Uterus (tissue), 3 donors: ENCODE measurements at regions not wholly inside any gene's neighbourhood (a gene's known extent, or its start where the extent isn't known, plus 50 kb on each side); places are given as distances from the start of the nearest gene placed in this dataset.

ENCODE experiments used
- DNase-seq, 2 donors: peaks; one replicate each; pipeline ENCODE4 v3.0.0-alpha.2; 2019 to 2020
- H3K27ac ChIP-seq, 2 donors: fragments of 200-600 bp; sonication (generic); 1 replicate in 1 of 2; 2 replicates in 1 of 2; pipeline ENCODE4 v1.5.1; 2016 to 2018
- H3K27me3 ChIP-seq, 2 donors: fragments of 200-600 bp; sonication (generic); one replicate each; pipeline ENCODE4 v1.5.1; 2018 to 2019; ENCODE audit warnings: control low read depth in 1 of 2
- H3K36me3 ChIP-seq, 2 donors: fragments of 200-600 bp; sonication (generic); one replicate each; pipeline ENCODE4 v1.5.1; 2019; ENCODE audit warnings: control low read depth in 1 of 2
- H3K4me1 ChIP-seq, 2 donors: fragments of 200-600 bp; sonication (generic); one replicate each; pipeline ENCODE4 v1.5.1; 2018 to 2019; ENCODE audit warnings: control low read depth in 1 of 2
- H3K4me3 ChIP-seq, 2 donors: fragments of 200-600 bp; sonication (generic); 1 replicate in 1 of 2; 2 replicates in 1 of 2; pipeline ENCODE4 v1.5.1; 2018 to 2019; ENCODE audit warnings: mild to moderate bottlenecking in 1 of 2
- H3K9me3 ChIP-seq, 2 donors: fragments of 200-600 bp; sonication (generic); one replicate each; pipeline ENCODE4 v1.5.1; 2019; ENCODE audit warnings: control low read depth in 1 of 2
- POLR2A ChIP-seq, 2 donors: fragments of 450-650 bp; IDR thresholded peaks; one replicate each; pipeline ENCODE4 v1.6.1; 2016; ENCODE audit warnings: antibody characterized with exemption in 2 of 2, mild to moderate bottlenecking in 1 of 2, moderate library complexity in 1 of 2
- intact Hi-C: fragments of 100-400 bp; cut with DNase I; formaldehyde crosslinking; loops from one replicate; pipeline ENCODE4 v1.15.1; 2023; ENCODE audit warnings: low total_unique reads
- TF ChIP-seq, protein P1 (sequence below), 4 experiments: fragments of 200-600 bp in 2 of 4; fragments of 450-650 bp in 2 of 4; sonication (generic) in 2 of 4; IDR thresholded peaks; one replicate each; pipeline ENCODE4 v1.5.1; 2016 to 2019; ENCODE audit warnings: antibody characterized with exemption in 4 of 4, mild to moderate bottlenecking in 2 of 4, moderate library complexity in 1 of 4
- donor health status: DM: yes; HTN: yes; CAD: no.

- Histone ChIP-seq H3K4me3 (no peak overlapping the region), H3K36me3 (no peaks in the 10 kb centered on the region), H3K27ac (no peak overlapping the region), H3K27me3 (no peaks in the 10 kb centered on the region), H3K4me1 (no peaks in the 10 kb centered on the region), H3K9me3 (no peaks in the 10 kb centered on the region)
- no peak for DNase-seq
- no peak for TF ChIP-seq POLR2A (IDR thresholded peaks at IDR 0.05)
- TF ChIP-seq, protein P1, sequence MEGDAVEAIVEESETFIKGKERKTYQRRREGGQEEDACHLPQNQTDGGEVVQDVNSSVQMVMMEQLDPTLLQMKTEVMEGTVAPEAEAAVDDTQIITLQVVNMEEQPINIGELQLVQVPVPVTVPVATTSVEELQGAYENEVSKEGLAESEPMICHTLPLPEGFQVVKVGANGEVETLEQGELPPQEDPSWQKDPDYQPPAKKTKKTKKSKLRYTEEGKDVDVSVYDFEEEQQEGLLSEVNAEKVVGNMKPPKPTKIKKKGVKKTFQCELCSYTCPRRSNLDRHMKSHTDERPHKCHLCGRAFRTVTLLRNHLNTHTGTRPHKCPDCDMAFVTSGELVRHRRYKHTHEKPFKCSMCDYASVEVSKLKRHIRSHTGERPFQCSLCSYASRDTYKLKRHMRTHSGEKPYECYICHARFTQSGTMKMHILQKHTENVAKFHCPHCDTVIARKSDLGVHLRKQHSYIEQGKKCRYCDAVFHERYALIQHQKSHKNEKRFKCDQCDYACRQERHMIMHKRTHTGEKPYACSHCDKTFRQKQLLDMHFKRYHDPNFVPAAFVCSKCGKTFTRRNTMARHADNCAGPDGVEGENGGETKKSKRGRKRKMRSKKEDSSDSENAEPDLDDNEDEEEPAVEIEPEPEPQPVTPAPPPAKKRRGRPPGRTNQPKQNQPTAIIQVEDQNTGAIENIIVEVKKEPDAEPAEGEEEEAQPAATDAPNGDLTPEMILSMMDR (IDR thresholded peaks at IDR 0.05), result no peak
- intact Hi-C loops, result no loop called here
These were observed 1106.7 kb downstream of the SLC6A15 start for GRCh38 chr12:83805873-83806272.

DNA sequence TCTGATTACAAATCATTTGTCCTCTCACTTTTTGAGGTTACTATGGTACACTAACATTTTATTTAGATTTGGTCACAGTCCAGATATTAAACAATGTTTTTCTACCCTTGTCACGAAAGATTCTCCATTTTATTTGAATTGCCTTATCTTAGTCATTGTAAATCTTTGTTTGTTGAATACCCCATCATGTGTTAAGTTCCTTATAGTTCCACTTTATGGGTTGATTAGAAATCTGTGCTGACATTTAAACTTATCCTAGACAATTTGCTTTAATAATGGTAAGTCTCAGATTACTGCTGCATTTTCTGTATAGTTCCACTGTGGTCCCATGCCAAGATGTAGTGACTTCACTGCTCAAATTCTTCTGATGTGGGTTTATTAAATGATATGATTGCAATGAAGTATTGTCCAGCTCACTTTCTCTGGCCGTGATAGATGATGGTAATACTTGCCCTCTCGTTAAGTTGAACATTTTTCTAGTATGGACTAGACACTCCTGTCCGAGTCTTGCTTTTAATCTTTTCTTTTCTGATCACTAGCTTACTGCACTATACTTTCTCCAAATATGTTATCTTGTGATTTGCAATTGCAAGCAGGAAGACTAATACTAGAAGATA, 1107.3 kb downstream of the SLC6A15 start:
- H3K9me3 ChIP-seq, result no peaks in the 10 kb centered on the region
- no peaks in the 10 kb centered on the region for H3K27me3 ChIP-seq
- H3K36me3 ChIP-seq, result no peaks in the 10 kb centered on the region
- no peak overlapping the region for H3K27ac ChIP-seq
- intact Hi-C loops, result no loop called here
- DNase-seq, result no peak
- TF ChIP-seq, protein P1 (IDR thresholded peaks at IDR 0.05), result no peak
- no peak for TF ChIP-seq POLR2A (IDR thresholded peaks at IDR 0.05)
- H3K4me1 ChIP-seq, result no peaks in the 10 kb centered on the region
- H3K4me3 ChIP-seq, result no peak overlapping the region

DNA sequence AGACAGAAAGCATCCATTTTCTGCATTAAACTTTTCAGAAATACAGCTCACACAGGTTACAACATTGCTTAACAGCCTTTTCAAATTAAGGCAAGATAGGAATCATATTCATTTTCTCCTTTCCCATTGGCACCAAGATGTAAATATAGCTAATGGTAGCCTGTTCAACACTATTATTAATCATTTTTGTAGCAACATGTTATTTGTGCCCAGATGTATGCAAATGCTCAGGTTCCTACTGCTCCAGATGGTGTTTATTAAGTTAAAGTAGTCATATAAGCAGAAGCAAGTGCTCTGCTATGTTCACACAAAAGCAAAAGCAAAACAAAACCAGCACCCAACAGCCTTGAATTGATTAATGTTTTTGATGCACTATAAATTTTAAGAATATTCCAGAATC, 1110.6 kb downstream of the SLC6A15 start:
- Histone ChIP-seq H3K9me3 (no peaks in the 10 kb centered on the region), H3K4me1 (no peaks in the 10 kb centered on the region), H3K27me3 (no peaks in the 10 kb centered on the region), H3K4me3 (no peak overlapping the region), H3K36me3 (no peaks in the 10 kb centered on the region), H3K27ac (no peak overlapping the region)
- intact Hi-C loops, result no loop called here
- TF ChIP-seq, protein P1 (IDR thresholded peaks at IDR 0.05), result no peak
- TF ChIP-seq POLR2A (IDR thresholded peaks at IDR 0.05), result no peak
- no peak for DNase-seq

GRCh38 chr12:83800022-83800421, 1112.6 kb downstream of the SLC6A15 start:
- no peak overlapping the region for H3K4me3 ChIP-seq
- no peak for DNase-seq
- H3K36me3 ChIP-seq, result no peaks in the 10 kb centered on the region
- H3K9me3 ChIP-seq, result no peaks in the 10 kb centered on the region
- no peaks in the 10 kb centered on the region for H3K4me1 ChIP-seq
- TF ChIP-seq, protein P1 (IDR thresholded peaks at IDR 0.05), result no peak
- TF ChIP-seq POLR2A (IDR thresholded peaks at IDR 0.05), result no peak
- intact Hi-C loops, result no loop called here
- no peaks in the 10 kb centered on the region for H3K27me3 ChIP-seq
- no peak overlapping the region for H3K27ac ChIP-seq

DNA sequence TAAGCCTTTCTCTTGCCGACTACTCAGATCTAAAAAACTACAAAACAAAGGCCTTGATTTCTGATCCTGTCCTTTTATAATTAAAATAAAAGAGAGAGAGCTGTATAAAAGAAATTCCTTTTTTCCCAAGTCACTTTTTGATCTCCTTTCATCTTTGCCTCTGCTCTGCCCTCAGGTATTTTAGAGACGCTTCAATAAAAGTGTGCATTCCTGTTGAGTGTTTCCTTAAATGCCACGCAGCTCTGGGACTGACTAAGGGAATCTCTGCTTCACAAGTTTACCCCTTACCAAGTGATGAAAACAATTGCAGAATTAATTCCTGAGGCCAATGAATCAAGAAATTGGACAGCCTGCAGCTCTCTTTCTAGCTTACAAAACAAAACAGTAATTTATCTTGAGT, 1109.8 kb downstream of the TMTC2 start:
- intact Hi-C loops, result no loop called here
- H3K27me3 ChIP-seq, result no peaks in the 10 kb centered on the region

More for the DNA sequence above, 1109.8 kb downstream of the TMTC2 start:
- DNase-seq, result no peak
- H3K4me1 ChIP-seq, result no peaks in the 10 kb centered on the region
- H3K27ac ChIP-seq, result no peak overlapping the region
- TF ChIP-seq, protein P1 (IDR thresholded peaks at IDR 0.05), result no peak
- TF ChIP-seq POLR2A (IDR thresholded peaks at IDR 0.05), result no peak
- H3K9me3 ChIP-seq, result no peaks in the 10 kb centered on the region
- H3K36me3 ChIP-seq, result no peaks in the 10 kb centered on the region
- no peak overlapping the region for H3K4me3 ChIP-seq
